ENCODE measurements at regions not wholly inside any gene's neighbourhood (a gene's known extent, or its start where the extent isn't known, plus 50 kb on each side); places are given as distances from the start of the nearest gene placed in this dataset.

DNA sequence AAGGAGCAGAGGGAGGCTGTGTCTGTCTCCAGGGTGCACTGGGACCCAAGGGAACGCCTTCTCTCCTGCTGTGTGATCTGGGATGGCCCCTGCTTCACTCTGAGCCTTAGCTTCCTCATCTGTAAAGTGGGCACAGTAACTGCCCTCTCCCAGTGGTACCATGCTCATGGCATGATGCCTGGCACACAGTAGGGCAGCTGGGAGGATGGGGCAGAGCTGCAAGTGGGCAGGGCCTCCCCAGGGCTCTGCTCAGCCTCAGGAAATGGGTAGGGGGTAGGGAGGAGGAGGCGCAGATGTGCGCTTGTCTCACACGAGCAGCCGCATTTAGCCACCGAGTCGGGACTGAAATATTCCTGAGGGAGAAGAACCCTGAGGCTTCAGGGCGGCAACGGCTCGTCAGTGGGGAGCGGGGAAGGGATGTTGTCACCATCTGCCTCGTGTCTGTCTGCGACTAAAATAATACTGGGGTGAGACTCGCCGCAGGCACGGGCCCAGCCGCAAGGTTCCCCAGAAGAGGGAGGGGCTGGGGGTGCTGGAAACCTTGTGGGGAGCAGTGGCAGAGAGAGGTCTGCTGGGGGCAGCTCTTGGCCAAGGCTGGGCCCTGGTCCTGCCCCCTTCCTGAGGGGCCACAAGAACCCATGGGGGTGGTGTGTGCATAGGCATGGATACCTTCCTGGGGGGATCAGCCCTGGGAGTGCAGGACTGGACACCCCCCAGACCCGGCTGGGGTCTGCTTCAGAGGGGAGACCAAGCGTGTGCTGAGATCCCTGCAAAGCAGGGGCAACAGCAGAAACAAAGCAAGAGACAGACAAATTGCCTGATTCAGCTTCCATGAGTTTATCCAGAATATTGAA is 55.2 kb upstream of the PSD2 start:
- Histone ChIP-seq H3K36me3 (ENCODE audit: control insufficient read depth, insufficient read depth, low read length) (no peaks in the 10 kb centered on the region), H4K20me1 (ENCODE audit: control insufficient read depth, extremely low read depth, insufficient read depth, low read length) (no peaks in the 10 kb centered on the region), H3K27me3 (ENCODE audit: control insufficient read depth, insufficient read depth, low read length) (no peaks in the 10 kb centered on the region), H3K4me2 (ENCODE audit: extremely low read depth, insufficient read depth, low read length) (no peak overlapping the region), H3K9me3 (ENCODE audit: control insufficient read depth, insufficient read depth, low read depth, low read length) (no peaks in the 10 kb centered on the region), H3K79me2 (ENCODE audit: control insufficient read depth, insufficient read depth, low read length) (no peaks in the 10 kb centered on the region), H3K9ac (ENCODE audit: insufficient read depth, low read length) (no peak overlapping the region), H3K4me1 (ENCODE audit: control insufficient read depth, extremely low read depth, insufficient read depth, low read length) (peaks cover 5% of the 10 kb centered on the region), H2AFZ (ENCODE audit: low read length) (no peak overlapping the region), H3K27ac (ENCODE audit: insufficient read depth, low read length) (no peak overlapping the region), H3K4me3 (replicated peaks in 1 of 4; ENCODE audit: control extremely low read depth in 1 of 4, insufficient read depth in 1 of 4, low read depth in 3 of 4, low read length in 4 of 4) (no peak overlapping the region)
- no peak for DNase-seq (ENCODE audit: low read depth in 2 of 2)
- TF ChIP-seq EZH2 (IDR thresholded peaks at IDR 0.05; ENCODE audit: low read length, missing control alignments), result no peak
- TF ChIP-seq, protein P1, sequence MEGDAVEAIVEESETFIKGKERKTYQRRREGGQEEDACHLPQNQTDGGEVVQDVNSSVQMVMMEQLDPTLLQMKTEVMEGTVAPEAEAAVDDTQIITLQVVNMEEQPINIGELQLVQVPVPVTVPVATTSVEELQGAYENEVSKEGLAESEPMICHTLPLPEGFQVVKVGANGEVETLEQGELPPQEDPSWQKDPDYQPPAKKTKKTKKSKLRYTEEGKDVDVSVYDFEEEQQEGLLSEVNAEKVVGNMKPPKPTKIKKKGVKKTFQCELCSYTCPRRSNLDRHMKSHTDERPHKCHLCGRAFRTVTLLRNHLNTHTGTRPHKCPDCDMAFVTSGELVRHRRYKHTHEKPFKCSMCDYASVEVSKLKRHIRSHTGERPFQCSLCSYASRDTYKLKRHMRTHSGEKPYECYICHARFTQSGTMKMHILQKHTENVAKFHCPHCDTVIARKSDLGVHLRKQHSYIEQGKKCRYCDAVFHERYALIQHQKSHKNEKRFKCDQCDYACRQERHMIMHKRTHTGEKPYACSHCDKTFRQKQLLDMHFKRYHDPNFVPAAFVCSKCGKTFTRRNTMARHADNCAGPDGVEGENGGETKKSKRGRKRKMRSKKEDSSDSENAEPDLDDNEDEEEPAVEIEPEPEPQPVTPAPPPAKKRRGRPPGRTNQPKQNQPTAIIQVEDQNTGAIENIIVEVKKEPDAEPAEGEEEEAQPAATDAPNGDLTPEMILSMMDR (conservative IDR thresholded peaks at IDR 0.05 in 1 of 2, IDR thresholded peaks at IDR 0.05 in 1 of 2; ENCODE audit: low read depth in 1 of 2, low read length in 2 of 2), result no peak

DNA sequence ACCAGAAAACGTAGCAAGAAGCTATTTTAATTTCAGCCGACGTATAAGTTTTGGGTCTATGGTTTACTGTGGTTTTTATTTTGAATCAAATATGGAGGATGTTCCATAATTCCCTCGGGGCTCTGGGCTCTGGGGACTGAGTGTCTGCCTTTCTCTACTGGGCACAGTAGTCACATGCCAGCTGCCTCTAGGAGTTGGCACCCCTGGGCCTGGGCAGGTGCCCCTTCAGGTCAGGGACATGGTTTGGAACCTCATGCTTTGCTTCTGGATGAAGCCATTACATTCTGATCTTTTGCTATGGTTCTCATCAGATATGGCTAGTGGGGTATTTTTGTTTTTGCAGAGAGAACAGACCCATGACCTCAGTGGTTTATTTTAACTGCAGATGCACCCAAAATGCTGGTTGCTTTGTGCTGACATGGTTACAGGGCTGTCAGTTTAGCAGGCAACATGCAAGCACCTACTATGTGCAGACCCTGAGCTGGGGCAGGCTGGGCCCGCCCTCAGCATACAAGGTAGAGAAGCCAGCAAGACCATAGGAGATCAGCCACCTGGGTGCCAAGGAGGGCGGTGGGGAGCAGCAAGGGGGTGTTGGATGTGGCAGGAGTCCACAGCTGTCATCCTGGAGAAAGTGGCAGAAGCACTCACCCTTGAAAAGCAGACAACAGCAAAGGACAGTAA is 54.5 kb upstream of the PSD2 start:
- no peak for DNase-seq (ENCODE audit: low read depth in 2 of 2)

DNA sequence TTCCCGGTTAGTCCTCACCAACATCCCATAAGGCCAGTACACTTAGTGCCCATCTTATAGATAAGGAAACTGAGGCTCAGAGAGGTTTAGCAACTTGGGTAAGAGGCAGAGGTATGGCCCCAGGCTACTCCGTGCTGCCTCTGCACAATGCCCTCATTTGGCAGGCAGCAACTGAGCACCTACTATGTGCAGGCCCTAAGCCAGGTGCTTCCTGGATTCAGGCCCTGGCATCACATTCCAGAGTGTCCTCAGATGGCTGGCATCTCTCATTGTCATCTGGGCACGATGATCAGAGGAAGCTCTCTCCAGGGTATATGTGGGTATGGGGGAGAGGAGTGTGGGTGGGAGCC is 53.8 kb upstream of the PSD2 start:
- Histone ChIP-seq H4K20me1 (ENCODE audit: control insufficient read depth, extremely low read depth, insufficient read depth, low read length) (no peaks in the 10 kb centered on the region), H3K9ac (ENCODE audit: insufficient read depth, low read length) (no peak overlapping the region), H3K4me1 (ENCODE audit: control insufficient read depth, extremely low read depth, insufficient read depth, low read length) (peaks cover 16% of the 10 kb centered on the region), H2AFZ (ENCODE audit: low read length) (no peak overlapping the region), H3K27ac (ENCODE audit: insufficient read depth, low read length) (no peak overlapping the region), H3K4me3 (replicated peaks in 1 of 4; ENCODE audit: control extremely low read depth in 1 of 4, insufficient read depth in 1 of 4, low read depth in 3 of 4, low read length in 4 of 4) (no peak overlapping the region), H3K27me3 (ENCODE audit: control insufficient read depth, insufficient read depth, low read length) (peaks cover 2% of the 10 kb centered on the region), H3K9me3 (ENCODE audit: control insufficient read depth, insufficient read depth, low read depth, low read length) (no peaks in the 10 kb centered on the region), H3K36me3 (ENCODE audit: control insufficient read depth, insufficient read depth, low read length) (no peaks in the 10 kb centered on the region), H3K4me2 (ENCODE audit: extremely low read depth, insufficient read depth, low read length) (no peak overlapping the region), H3K79me2 (ENCODE audit: control insufficient read depth, insufficient read depth, low read length) (no peaks in the 10 kb centered on the region)
- DNase-seq (ENCODE audit: low read depth in 2 of 2), result no peak
- TF ChIP-seq, protein P1 (conservative IDR thresholded peaks at IDR 0.05 in 1 of 2, IDR thresholded peaks at IDR 0.05 in 1 of 2; ENCODE audit: low read depth in 1 of 2, low read length in 2 of 2), result no peak
- no peak for TF ChIP-seq EZH2 (IDR thresholded peaks at IDR 0.05; ENCODE audit: low read length, missing control alignments)

More for the DNA sequence above, 54.5 kb upstream of the PSD2 start:
- Histone ChIP-seq H4K20me1 (ENCODE audit: control insufficient read depth, extremely low read depth, insufficient read depth, low read length) (no peaks in the 10 kb centered on the region), H3K4me2 (ENCODE audit: extremely low read depth, insufficient read depth, low read length) (no peak overlapping the region), H3K4me3 (replicated peaks in 1 of 4; ENCODE audit: control extremely low read depth in 1 of 4, insufficient read depth in 1 of 4, low read depth in 3 of 4, low read length in 4 of 4) (no peak overlapping the region), H3K4me1 (ENCODE audit: control insufficient read depth, extremely low read depth, insufficient read depth, low read length) (peaks cover 12% of the 10 kb centered on the region), H3K36me3 (ENCODE audit: control insufficient read depth, insufficient read depth, low read length) (no peaks in the 10 kb centered on the region), H2AFZ (ENCODE audit: low read length) (no peak overlapping the region), H3K27me3 (ENCODE audit: control insufficient read depth, insufficient read depth, low read length) (no peaks in the 10 kb centered on the region), H3K9ac (ENCODE audit: insufficient read depth, low read length) (no peak overlapping the region), H3K27ac (ENCODE audit: insufficient read depth, low read length) (no peak overlapping the region), H3K79me2 (ENCODE audit: control insufficient read depth, insufficient read depth, low read length) (no peaks in the 10 kb centered on the region), H3K9me3 (ENCODE audit: control insufficient read depth, insufficient read depth, low read depth, low read length) (no peaks in the 10 kb centered on the region)
- TF ChIP-seq, protein P1 (conservative IDR thresholded peaks at IDR 0.05 in 1 of 2, IDR thresholded peaks at IDR 0.05 in 1 of 2; ENCODE audit: low read depth in 1 of 2, low read length in 2 of 2), result no peak
- TF ChIP-seq EZH2 (IDR thresholded peaks at IDR 0.05; ENCODE audit: low read length, missing control alignments), result no peak
